GM18519 (cell line): ENCODE measurements at regions not wholly inside any gene's neighbourhood (a gene's known extent, or its start where the extent isn't known, plus 50 kb on each side); places are given as distances from the start of the nearest gene placed in this dataset.
"Not testable (repeated sequence)": the region's sequence is repeated elsewhere in the genome, so short reads cannot be mapped to it uniquely, and the experiment has no call there.

Source experiments
- ATAC-seq: cut with Tn5 transposase; IDR thresholded peaks from one replicate; pipeline ENCODE4 v1.9.1; 2021; ENCODE audit warnings: mild to moderate bottlenecking, moderate library complexity; ENCODE audit not compliant: unreplicated experiment, low FRiP score

GRCh38 chr12:74401966-74402365 is 135.7 kb upstream of the ATXN7L3B start:
- no peak for ATAC-seq

- not testable (repeated sequence) for ATAC-seq
Measured at GRCh38 chr12:74403221-74403470, 134.5 kb upstream of the ATXN7L3B start.

- ATAC-seq = no peak
Measured at GRCh38 chr12:74408601-74409166, 129.0 kb upstream of the ATXN7L3B start.

- no peak for ATAC-seq
Measured at GRCh38 chr12:74412606-74413230, 124.9 kb upstream of the ATXN7L3B start.

GRCh38 chr12:74415633-74416032 is 122.0 kb upstream of the ATXN7L3B start:
- peak; percentile 73 for ATAC-seq

- ATAC-seq = no peak
Measured at GRCh38 chr12:74418573-74418972, 119.1 kb upstream of the ATXN7L3B start.

- ATAC-seq = no peak
Measured at GRCh38 chr12:74424778-74425177, 112.9 kb upstream of the ATXN7L3B start.

GRCh38 chr12:74426091-74426490 is 111.5 kb upstream of the ATXN7L3B start:
- ATAC-seq = no peak

- no peak for ATAC-seq
Measured at GRCh38 chr12:74429535-74429934, 108.1 kb upstream of the ATXN7L3B start.

GRCh38 chr12:74431801-74432200 is 105.8 kb upstream of the ATXN7L3B start:
- ATAC-seq = no peak

- no peak for ATAC-seq
Measured at GRCh38 chr12:74440469-74440868, 97.2 kb upstream of the ATXN7L3B start.

- ATAC-seq = no peak
Measured at GRCh38 chr12:74441872-74442271, 95.8 kb upstream of the ATXN7L3B start.

- ATAC-seq = no peak
Measured at GRCh38 chr12:74446466-74446865, 91.2 kb upstream of the ATXN7L3B start.

- no peak for ATAC-seq
Measured at GRCh38 chr12:74449872-74450271, 87.8 kb upstream of the ATXN7L3B start.

- ATAC-seq = no peak
Measured at GRCh38 chr12:74454109-74454508, 83.5 kb upstream of the ATXN7L3B start.

- ATAC-seq = no peak
Measured at GRCh38 chr12:74455429-74455828, 82.2 kb upstream of the ATXN7L3B start.

GRCh38 chr12:74456431-74456830 is 81.2 kb upstream of the ATXN7L3B start:
- no peak for ATAC-seq

- ATAC-seq = no peak
Measured at GRCh38 chr12:74468401-74468800, 69.2 kb upstream of the ATXN7L3B start.

GRCh38 chr12:74476234-74476633 is 61.4 kb upstream of the ATXN7L3B start:
- ATAC-seq = no peak

GRCh38 chr12:74481078-74481477 is 56.6 kb upstream of the ATXN7L3B start:
- no peak for ATAC-seq

- ATAC-seq = no peak
Measured at GRCh38 chr12:74482115-74482514, 55.5 kb upstream of the ATXN7L3B start.

- no peak for ATAC-seq
Measured at GRCh38 chr12:74483057-74483456, 54.6 kb upstream of the ATXN7L3B start.
